GM13976 (cell line): ENCODE measurements at regions not wholly inside any gene's neighbourhood (a gene's known extent, or its start where the extent isn't known, plus 50 kb on each side); places are given as distances from the start of the nearest gene placed in this dataset.

Source experiments
- DNase-seq: peaks from one replicate; pipeline ENCODE4 v3.0.0; 2012; ENCODE audit warnings: low spot score
- CTCF ChIP-seq: IDR thresholded peaks from 2 replicates; pipeline ENCODE4 v1.5.1; 2012; ENCODE audit warnings: borderline replicate concordance, mild to moderate bottlenecking; ENCODE audit not compliant: insufficient read depth; ENCODE audit errors: extremely low read depth, missing control alignments, control extremely low read depth
- in situ Hi-C: fragments of 300-500 bp; cut with MboI; formaldehyde crosslinking; loops from one replicate; pipeline ENCODE4 v1.12.0; 2022; ENCODE audit warnings: low sequenced_read_pairs, mixed read lengths, inconsistent platforms; ENCODE audit not compliant: unreplicated experiment

- no peak for DNase-seq
- in situ Hi-C loops: no loop called here
- TF ChIP-seq CTCF: no peak
Measured at GRCh38 chr5:163649514-163649913, 144.1 kb downstream of the MAT2B start.

DNA sequence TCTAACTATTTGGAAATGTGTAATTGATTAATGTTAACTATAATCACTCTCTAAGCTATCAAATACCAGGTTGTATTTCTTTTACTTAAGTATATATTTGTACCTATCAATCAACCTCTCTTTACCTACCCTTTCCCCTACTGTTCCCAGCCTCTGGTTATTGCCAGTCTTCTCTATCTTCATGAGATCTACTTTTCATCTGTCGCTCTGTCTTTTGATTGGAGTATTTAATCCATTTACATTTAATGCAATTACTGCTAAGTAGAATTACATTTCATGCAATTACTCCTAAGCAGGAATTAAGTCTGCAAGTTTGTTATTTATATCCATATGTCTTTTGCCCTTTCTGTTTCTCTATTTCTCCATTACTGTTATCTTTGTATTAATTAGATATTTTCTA lies 148.1 kb downstream of the MAT2B start:
- in situ Hi-C loops: no loop called here
- no peak for DNase-seq
- TF ChIP-seq CTCF: no peak

- in situ Hi-C loops: no loop called here
- DNase-seq: no peak
- no peak for TF ChIP-seq CTCF
Measured at GRCh38 chr5:163658702-163659567, 153.5 kb downstream of the MAT2B start.

- TF ChIP-seq CTCF: no peak
- in situ Hi-C loops: no loop called here
- no peak for DNase-seq
Measured at GRCh38 chr5:163659568-163659902, 154.1 kb downstream of the MAT2B start.

- in situ Hi-C loops: no loop called here
- no peak for TF ChIP-seq CTCF
- DNase-seq: no peak
Measured at GRCh38 chr5:163660486-163660885, 155.1 kb downstream of the MAT2B start.

DNA sequence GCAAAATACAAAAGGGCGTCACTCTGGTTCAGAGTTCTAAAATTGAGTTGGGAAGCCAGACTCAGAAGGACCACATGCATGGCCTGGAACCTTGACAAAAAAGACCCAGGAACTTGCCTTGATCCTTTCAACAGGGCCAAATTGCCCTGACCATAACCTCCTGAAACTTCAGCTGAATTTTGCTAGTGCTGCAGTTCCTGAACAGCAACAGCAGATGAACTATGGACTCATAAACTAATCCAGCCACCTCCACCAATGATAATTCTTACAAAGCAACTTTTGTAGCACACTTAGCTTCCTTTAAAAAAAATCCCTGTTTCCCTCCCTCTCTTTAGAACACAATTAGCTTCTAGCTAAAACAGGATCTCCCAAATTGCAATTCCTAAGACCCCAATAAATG lies 155.9 kb downstream of the MAT2B start:
- DNase-seq: no peak
- TF ChIP-seq CTCF: no peak
- in situ Hi-C loops: no loop called here
